ENCODE measurements at regions not wholly inside any gene's neighbourhood (a gene's known extent, or its start where the extent isn't known, plus 50 kb on each side); places are given as distances from the start of the nearest gene placed in this dataset.

DNA sequence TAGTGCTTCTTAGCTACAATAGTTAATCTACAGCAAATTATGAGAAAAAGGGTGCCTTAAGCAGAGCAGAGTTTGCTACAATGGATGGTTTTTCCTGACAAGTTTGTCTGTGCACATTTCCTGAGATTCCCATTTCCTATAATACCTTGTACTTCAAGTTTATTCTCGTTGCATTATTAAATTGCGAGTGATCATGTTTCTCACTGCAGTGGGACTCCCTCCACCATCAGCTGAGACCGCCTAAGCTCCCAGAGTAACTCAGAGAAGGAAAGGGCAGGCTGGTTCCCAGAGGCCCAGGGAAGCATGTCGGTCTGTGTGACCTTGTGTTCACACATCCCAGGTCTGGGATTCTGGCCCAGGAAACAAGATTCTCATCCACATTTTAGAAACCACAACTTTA, 162.1 kb downstream of the ARL4C start:
- DNase-seq, result no peak

DNA sequence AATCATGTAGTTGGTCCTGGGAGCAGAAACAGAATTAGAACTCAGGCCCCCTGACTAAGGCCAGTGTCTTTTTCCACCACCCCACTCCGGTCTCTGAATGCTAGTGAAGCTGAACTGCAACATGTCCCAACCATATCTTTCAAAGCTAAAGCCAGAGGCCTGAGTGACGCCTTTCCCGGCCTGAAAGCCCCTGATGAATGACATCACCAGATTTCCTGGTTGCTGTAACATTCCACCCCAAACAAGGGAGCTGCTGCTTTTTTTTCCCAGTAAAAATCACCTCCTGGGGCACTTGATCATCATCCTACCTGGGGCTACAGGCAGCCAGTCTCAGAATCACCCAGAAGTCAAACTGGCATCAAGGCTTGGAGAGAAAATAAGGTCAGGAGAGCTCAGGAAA, 162.7 kb downstream of the ARL4C start:
- no peak for DNase-seq

DNA sequence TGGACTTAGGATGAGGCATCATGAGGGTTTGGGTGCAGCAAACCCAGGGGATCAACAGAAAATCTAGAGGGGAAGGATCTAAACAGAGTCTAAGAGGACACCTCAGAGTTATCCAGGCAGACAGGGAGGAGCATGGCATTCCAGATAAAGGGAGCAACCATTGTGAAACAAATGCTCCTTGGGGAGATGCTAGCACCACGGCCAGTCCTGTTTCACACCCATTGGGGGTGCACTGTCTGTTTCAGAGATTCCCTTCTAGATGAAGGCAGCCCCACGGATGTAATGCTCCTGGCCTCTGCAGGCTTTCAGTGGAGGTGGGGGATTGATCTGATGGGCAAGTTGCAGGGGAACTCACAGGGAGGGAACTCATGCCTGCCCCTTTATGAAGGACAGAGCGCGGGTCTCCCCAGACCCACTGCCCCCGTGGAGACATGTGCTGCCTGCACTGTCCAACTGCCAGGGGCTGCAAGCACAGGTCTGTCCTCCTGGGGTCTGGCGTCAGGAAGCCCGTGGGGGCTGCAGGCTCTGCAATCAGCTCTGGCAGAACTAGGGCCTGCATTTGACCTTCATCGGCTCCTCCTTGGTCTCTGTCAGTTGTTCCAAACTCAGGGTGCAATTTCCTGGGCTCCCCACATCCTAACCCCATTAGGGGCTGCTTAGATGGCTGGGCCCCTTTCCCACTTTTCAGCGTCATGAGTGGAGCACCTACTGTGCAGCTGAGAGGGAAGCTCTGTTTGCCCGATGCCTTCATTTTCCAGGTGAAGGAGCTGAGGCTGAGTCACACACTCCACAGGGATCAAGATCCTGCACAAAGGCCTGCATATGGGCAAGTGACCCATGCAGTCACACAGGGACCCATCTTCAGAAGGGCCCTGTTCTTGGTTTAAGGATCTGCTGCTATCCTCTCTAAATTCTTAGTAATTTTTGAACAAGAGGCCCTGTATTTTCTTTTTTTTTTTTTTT, 163.4 kb downstream of the ARL4C start:
- no peak for DNase-seq

DNA sequence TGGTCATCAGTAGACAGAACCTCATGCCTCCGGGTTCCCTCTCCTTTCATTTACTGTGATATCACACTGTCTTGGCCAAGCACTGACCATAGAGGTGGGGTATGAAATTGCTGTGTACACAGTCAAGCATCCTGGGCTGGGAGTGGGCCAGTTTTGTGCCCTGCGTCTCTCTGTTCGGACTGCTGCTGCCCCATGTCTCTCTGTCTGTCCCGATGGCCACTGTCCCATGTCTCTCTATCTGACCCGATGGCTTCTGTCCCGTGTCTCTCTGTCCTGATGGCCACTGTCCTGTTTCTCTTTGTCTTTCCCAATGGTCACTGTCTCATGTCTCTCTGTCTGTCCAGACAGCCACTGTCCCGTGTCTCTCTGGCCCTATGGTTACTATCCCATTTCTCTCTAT, 164.9 kb downstream of the ARL4C start:
- DNase-seq, result no peak

DNA sequence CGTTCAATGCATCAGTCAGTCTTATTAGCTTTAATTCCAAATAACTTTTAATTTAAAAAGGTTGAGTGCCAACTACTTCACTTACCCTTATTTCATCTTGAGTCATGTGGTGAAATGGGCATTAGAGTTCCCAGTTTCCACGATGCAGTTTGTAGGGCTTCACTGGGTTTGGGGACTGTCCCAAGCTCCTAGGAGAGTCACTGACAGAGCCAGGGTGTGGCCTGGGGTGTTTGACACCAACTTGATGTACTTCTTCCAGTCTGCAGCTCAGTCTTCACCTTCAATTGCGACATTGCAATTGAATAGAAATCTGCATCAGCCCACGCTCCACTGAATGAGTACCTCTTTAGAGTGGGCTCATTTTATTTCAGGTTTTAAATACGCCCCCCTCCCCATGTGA, 165.3 kb downstream of the ARL4C start:
- DNase-seq, result no peak

DNA sequence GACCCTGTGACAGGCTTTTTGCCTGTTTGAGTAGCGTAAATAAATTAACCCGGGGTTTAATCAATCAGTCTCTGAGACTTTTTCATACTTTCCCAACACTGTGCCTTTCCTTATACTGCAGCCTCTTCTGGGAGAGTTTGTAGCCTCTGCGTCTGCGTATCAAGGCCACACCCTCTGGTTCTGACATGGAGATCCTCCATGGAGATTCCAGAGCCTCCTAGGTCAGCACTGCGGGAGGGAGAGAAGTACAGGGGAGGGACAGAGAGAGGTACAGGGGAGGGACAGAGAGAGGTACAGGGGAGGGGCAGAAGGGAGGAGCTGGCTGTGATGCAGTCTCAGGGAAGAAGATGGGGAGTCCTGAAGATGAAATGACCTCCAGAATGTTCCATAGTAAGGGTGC, 166.0 kb downstream of the ARL4C start:
- DNase-seq, result no peak

DNA sequence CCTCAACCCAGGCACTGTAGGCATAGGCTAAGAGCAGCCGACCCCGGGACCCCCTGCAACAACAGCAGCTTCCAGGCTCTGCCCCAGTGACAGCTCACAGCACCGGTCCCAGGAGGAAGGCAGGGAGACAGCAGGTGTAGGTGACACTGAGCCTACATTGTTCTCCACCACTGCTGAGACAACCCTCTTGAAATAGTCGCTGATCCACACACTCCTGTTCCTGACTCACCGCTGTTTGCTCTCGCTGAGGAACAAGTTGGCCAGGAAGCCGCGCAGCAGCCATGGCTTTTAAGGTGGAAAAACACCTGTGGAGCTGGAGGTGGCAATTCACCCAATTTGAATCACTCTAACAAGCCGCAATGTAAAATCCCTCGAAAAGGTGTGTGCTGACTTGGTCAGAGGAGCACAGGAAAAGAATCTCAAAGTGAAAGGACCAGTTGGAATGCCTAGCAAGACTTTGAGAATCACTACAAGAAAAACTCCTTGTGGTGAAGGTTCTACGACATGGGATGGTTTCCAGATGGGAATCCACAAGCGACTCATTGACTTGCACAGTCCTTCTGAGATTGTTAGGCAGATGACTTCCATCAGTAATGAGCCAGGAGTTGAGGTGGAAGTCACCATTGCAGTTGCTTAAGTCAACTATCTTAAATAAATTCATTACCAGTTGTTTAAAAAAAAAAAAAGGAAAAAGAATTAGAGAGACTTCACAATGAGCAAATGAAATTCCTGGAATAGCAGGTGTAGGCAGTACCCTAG, 167.5 kb downstream of the ARL4C start:
- no peak for DNase-seq

DNA sequence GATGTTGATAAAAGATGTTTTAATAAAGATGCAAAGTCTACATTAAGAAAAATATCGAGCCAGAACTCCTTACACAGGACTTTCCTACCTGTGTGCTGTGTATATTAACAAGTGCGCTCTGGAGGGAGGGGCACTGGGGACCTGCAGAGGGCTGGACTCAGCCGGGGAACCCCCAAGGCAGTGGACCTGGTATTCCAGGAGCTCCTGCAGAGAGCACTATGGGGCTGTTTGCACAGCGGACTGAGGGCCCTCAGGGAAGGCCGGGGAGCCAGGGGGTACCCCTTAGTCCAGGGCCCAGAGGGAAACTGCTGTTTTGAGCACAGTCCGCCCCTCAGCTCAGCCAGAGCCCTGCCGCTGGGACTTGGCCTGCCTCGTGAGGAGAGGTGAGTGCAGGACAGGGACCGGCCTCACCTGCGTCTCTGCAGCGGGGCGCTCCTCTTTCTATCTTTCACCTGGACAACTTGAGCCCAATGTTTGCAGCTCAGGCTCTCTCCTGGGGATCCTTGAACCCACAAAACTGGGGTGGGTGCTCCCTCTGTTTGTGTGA, 168.4 kb downstream of the ARL4C start:
- no peak for DNase-seq

DNA sequence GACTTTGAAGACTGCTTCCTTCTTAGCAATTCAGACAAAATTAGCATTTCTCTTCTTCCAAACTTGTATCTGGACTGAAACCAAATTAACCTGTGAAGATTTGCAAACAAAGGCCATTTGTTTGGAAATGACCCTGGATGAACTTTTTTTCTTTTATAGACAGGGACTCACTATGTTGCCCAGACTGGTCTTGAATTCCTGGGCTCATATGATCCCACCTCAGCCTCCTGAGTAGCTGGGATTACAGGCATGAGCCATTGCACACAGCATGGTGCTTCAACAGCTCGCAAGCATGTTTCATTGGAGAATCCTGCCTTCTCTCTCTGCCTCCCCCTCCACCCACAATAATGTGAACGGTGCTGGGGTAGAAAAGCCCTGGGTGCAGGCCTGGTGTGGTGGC, 170.2 kb downstream of the ARL4C start:
- DNase-seq, result no peak

DNA sequence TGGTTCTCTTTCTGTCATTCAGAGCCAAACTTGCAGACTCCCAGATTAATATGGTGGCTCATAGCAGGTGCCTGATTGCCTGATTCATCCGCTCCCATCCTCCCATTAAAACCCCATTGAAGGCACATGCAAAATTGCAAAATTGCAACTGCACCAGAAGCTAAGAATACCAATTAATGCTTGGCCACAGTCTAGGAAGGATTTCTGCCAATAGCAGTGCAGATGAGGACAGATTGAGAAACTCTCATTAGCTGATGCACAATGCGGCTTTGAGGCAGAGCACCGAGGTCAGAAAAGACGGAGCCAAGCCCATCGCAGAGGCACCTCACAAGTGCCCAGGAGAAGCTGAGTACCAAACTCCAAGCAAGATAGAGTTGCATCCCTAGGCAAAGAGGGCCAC, 172.8 kb downstream of the ARL4C start:
- DNase-seq, result no peak

DNA sequence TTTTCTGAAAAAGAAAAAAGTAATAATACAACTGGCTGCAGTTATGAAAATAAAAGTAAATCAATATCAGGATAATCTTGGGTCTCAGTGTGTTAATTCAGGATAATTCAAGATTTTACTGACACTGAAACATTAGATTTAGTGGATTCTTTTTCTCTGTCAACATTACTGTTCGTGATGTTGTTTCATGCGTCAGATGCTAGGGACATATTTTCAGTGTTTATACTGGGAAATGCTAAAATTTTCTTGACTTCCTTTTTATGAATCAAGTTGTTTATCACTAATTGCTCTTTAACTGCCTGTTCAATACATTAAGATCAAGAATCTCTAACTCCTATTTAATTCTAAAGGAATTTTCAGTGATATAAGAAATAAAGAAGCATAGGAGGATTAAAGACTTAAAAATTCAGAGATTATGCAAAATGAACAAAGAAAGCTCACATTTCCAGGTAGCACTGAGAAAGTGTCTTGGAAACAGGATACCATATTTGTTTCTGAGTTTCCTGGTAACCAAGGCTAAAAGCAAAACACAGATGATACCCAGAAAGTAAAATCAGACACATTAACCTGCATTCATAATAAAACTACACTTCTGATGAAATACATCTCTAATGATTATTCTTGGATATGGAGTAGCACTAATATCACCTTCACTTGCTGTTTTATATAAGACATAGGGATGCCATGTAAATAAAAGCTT, 174.0 kb downstream of the ARL4C start:
- no peak for DNase-seq

DNA sequence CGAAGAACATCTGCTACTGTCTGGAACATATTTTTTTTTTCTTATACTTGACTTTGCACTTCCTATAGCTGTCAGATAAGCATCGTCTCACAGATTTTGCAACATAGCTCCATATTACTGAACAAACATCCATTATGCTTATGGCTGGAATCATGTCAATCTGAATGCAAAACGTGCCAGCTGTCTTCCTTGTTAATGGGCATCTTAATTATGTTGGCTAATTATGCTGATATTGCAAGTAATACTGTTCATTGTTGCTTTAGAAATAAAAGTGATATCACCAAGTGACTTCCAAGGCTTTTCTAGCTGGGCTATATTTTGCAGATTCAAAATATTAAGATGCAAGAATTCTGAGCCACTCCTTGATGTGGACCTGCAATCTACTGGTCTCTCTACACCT, 176.8 kb downstream of the ARL4C start:
- no peak for DNase-seq

DNA sequence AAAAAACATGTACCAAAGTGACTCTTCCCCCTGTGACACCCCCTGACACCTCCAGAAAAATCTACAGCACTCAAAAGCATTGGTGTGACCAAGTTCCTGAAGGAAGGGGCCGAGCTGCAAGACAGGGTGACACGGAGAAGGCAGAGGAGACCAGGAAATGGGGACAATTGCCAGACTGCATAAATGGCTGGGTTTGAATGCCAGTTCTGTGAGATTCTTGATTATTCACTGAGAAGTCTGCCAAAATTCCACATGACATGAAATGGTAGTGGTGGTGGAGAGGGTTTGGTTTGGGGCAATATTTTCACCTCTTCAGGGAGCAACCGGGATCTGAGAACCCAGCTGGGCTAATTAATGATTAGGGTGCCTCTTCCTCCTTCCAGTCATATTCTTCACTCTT, 178.5 kb downstream of the ARL4C start:
- no peak for DNase-seq

DNA sequence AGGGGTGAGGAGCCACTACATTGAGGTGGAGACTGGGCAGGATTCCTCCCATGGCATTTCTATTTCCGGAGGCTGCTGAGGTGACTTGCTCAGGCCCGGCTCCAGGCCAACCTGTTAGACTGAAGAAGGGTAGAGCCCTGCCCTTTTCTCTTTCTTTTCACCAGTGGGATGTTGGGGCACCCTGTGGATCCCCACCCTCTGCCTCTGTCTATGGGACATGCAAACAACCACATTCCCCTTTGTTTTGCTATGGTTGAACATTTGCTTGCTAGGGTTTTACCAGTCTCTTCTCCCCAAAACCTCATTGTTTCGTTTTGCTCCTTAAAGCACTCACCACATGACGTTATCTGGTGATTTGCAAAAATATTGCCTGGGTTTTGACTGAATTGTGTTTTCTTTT, 183.3 kb downstream of the ARL4C start:
- no peak for DNase-seq

DNA sequence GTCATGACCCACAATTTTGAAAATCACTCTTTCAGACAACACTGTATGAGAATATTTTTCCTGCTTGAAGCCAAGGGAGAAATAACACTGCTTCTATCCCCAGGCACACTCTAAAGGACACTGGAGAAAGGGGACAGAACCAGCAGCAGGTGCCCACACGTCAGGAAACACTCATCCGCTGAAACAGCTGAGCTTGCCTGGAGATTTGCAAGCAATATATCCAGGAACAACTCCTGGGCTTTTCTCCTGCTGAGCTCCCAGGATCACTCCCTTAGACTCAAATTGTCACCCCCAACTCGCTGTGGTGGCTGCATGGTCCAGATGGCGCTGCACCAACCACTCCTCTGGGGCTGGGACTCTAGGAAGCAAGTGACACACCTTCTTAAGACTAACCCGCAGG, 186.7 kb downstream of the ARL4C start:
- DNase-seq, result no peak

DNA sequence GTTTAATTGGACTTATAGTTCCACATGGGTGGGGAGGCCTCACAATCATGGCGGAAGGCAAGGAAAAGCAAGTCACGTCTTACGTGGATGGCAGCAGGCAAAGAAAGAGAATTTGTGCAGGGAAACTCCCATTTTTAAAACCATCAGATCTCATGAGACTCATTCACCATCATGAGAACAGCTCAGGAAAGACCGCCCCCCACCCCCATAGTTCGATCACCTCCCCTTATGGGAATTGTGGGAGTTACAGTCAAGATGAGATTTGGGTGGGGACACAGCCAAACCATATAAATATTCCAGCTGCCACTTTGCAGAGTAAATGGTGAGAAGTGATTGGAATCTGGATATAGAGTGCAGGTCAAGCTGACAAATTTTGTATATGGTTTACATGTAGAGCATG, 187.4 kb downstream of the ARL4C start:
- DNase-seq, result no peak

DNA sequence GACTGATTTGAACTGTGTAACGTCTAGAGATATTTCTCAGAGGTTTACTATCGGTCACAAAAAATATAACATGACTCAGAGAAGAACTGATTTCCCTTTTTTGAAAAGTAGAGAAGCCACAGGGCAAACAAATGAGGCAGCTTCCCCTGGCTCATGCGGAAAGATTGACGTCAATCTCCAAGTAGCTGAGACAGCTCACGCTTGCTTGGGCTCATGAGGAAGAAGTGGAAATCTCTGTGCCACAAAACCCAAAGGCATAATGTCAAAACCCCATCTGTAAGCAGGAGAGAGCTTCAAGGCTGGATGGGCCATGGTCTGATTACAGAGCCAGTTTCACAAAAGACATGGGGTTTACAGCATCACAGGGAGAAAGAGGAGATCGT, 188.1 kb downstream of the ARL4C start:
- no peak for DNase-seq

DNA sequence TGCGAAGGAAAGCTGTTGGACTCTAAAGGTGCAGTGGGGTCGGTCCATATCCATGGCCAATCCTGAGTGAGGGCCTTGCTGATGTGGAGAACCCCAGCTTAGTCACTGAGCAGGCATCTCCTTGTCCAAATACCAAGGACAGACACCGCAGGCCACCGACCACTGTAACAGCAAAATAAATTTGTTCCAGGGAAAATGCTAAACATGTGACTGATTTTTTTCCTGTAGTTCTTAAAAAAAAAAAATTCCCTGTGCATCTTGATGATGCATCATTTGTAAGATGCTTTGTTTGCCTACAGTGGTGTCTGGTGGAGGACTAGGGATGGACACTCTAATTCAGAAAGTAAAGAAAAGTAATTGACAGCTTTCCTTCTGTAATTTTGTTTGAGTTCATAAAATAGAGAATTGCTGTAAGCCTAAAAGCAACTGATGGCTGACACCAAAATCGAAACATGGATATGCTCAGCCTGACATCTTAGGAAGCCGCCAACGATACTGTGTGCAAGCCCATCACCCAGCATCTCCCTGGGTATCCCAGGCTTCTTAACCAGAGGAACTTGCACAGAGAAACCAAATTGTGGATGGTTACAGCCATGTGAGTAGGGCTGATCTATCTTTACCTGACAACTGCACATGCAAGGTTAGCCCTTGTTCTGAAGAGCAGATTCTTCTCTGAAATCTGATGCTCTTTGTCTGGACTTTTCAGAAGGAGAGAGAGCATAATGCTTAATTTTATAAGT, 188.6 kb downstream of the ARL4C start:
- no peak for DNase-seq

DNA sequence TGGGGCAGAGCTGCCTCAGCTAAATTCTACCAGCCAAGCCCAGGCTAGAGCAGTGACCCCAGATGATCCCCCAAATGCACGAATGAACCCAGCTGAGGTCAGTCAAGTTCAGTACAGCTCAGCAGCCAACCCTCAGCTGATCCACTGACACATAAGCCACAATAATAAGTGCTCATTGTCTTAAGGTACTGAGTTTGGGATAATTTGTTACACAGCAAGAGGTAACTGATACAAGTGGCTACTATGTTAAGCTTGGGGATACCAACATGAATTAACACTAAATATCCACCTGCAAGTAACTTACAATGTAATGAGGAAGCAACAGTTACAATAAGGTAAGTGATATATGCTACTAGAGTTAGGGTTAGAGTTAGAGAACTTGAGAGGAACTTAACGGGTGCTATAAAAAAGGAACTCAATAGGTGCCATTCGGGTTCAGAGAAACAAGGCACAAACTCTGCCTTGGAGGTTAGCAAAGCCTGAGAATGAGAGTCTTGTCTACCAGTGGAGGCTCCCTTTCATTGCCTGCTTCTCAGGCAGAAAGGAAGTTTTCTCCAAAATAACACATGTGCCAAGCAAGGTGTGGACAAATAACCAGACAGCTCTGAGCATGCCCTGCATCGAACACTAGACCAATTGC, 189.4 kb downstream of the ARL4C start:
- DNase-seq, result no peak

DNA sequence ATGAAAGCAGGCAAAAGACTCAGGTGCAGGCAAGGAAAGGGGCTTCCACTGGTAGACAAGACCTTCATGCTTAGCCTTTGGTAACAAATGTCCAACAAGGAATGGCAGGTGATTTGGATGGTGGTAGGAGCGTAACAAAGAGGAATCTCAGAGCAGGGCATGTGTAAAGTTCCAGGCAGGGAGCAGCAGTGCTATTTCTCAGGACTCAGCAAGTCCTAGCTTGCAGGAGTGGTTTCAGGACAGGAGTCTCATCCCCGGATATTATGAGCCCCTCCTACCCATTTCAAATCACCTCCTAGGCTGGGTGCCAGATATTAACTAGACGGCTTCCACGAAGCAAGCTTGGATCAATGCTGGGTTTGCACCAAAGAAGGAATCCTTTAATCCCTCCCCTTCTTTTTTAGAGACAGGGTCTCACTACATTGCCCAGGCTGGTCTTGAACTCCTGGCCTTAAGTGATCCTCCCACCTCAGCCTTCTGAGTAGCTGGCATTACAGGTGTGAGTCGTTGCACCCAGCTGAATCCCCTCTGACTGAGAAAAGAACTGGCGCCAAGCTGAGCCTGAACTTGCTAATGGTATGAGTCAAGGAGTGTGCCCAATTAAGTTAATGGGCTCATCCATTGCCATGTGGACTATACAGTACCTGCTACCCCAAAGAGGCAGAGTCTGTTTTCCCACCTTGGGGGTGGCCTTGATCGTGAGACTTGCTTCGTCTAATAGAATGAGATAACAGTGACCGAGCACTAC, 190.3 kb downstream of the ARL4C start:
- DNase-seq, result no peak

DNA sequence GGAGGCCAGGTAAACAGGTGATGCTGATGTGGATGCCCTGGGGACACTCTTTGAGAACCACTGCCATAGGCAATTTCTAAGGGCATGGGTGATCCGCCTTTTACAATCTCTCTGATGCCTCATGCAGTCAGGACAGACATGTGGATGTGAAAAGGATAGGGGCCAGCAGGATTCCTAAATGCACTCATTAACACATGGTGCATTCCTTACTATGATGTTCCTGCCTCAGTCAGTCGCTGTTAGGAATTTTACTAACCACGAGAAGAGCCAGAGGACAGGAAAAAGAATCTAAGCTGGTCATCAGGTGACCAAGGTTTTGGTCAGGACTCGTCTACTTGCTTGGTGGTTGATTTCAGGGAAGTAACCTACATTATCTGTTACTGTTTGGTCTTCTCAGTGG, 191.0 kb downstream of the ARL4C start:
- no peak for DNase-seq

All from NCI-H2081 treated with DMSO at 0.1 percent for 48 hours (cell line).